NB4 (cell line): ENCODE measurements at regions not wholly inside any gene's neighbourhood (a gene's known extent, or its start where the extent isn't known, plus 50 kb on each side); places are given as distances from the start of the nearest gene placed in this dataset.
A peak's percentile ranks its signal among the peaks of the same experiment; 100 is the strongest.

ENCODE experiments used
- DNase-seq: peaks from one replicate; pipeline ENCODE4 v3.0.0; 2010; ENCODE audit warnings: low read depth
- H3K4me3 ChIP-seq: one replicate; pipeline ENCODE4 v1.5.1; 2011; ENCODE audit warnings: mild to moderate bottlenecking, low read depth, low read length, moderate library complexity
- CTCF ChIP-seq: IDR thresholded peaks from one replicate; pipeline ENCODE4 v1.5.1; 2012; ENCODE audit warnings: low read depth, low read length
- MAX ChIP-seq: IDR thresholded peaks from 2 replicates; pipeline ENCODE4 v1.6.1; 2011; ENCODE audit warnings: low read depth, low read length
- MYC ChIP-seq: IDR thresholded peaks from 2 replicates; pipeline ENCODE4 v1.6.1; 2011; ENCODE audit warnings: low read depth, low read length
- POLR2A ChIP-seq: IDR thresholded peaks from 2 replicates; pipeline ENCODE4 v1.6.1; 2011; ENCODE audit warnings: mild to moderate bottlenecking; ENCODE audit not compliant: insufficient read length; ENCODE audit errors: extremely low read depth

GRCh38 chr2:59713577-59713976, 839.9 kb downstream of the BCL11A start:
- H3K4me3 ChIP-seq, result no peak overlapping the region
- no peak for TF ChIP-seq POLR2A
- no peak for TF ChIP-seq CTCF
- TF ChIP-seq MYC, result no peak
- no peak for TF ChIP-seq MAX
- no peak for DNase-seq

- DNase-seq, result no peak
- H3K4me3 ChIP-seq, result no peak overlapping the region
- TF ChIP-seq POLR2A, result no peak
- TF ChIP-seq MAX, result no peak
- TF ChIP-seq CTCF, result no peak
- no peak for TF ChIP-seq MYC
Observed at GRCh38 chr2:59711121-59711520, 842.3 kb downstream of the BCL11A start.

GRCh38 chr2:59706729-59707128, 846.7 kb downstream of the BCL11A start:
- no peak overlapping the region for H3K4me3 ChIP-seq
- TF ChIP-seq CTCF (no peak), MAX (no peak), MYC (no peak)
- DNase-seq, result no peak

- TF ChIP-seq MAX (no peak), CTCF (no peak), MYC (no peak), POLR2A (no peak)
- H3K4me3 ChIP-seq, result no peak overlapping the region
- no peak for DNase-seq
Observed at GRCh38 chr2:59703796-59704195, 849.7 kb downstream of the BCL11A start.

GRCh38 chr2:59702026-59702425, 851.4 kb downstream of the BCL11A start:
- H3K4me3 ChIP-seq, result no peak overlapping the region
- TF ChIP-seq POLR2A (no peak), MAX (no peak), MYC (no peak), CTCF (no peak)
- peak; percentile 7 for DNase-seq
